Liver (tissue), 8 donors: ENCODE measurements at regions not wholly inside any gene's neighbourhood (a gene's known extent, or its start where the extent isn't known, plus 50 kb on each side); places are given as distances from the start of the nearest gene placed in this dataset.

Source experiments
- DNase-seq: peaks from one replicate; pipeline ENCODE4 v3.0.0-alpha.2; 2017; ENCODE audit warnings: low spot score
- H3K27ac ChIP-seq, 2 donors: one replicate each; pipeline ENCODE4 v1.7.0; 2013; ENCODE audit warnings: inconsistent platforms in 2 of 2, low read length in 2 of 2, control low read depth in 1 of 2, low read depth in 1 of 2, mild to moderate bottlenecking in 1 of 2
- H3K27me3 ChIP-seq, 4 donors: one replicate each; pipeline versions ENCODE4 v1.6.1 to v1.7.0; 2013; ENCODE audit warnings: low read length in 3 of 4, inconsistent platforms in 1 of 4, mild to moderate bottlenecking in 1 of 4, moderate library complexity in 1 of 4; ENCODE audit not compliant: control insufficient read depth in 4 of 4, insufficient read depth in 4 of 4
- H3K36me3 ChIP-seq, 4 donors: one replicate each; pipeline versions ENCODE4 v1.6.1 to v1.7.0; 2013; ENCODE audit warnings: low read length in 3 of 4, mild to moderate bottlenecking in 3 of 4, low read depth in 1 of 4, moderate library complexity in 1 of 4; ENCODE audit not compliant: control insufficient read depth in 4 of 4, insufficient read depth in 3 of 4
- H3K4me1 ChIP-seq, 4 donors: one replicate each; pipeline versions ENCODE4 v1.6.1 to v1.7.0; 2013; ENCODE audit warnings: low read length in 3 of 4, mild to moderate bottlenecking in 3 of 4, moderate library complexity in 1 of 4; ENCODE audit not compliant: control insufficient read depth in 4 of 4, insufficient read depth in 4 of 4
- H3K4me3 ChIP-seq, 3 donors: one replicate each; pipeline versions ENCODE4 v1.6.1 to v1.7.0; 2013; ENCODE audit warnings: low read length in 3 of 3, control low read depth in 1 of 3, low read depth in 1 of 3, mild to moderate bottlenecking in 1 of 3
- H3K9ac ChIP-seq, 2 donors: one replicate each; pipeline ENCODE4 v1.7.0; 2013; ENCODE audit warnings: low read length in 2 of 2, mild to moderate bottlenecking in 2 of 2, moderate library complexity in 2 of 2, control low read depth in 1 of 2, low read depth in 1 of 2
- H3K9me3 ChIP-seq, 4 donors: one replicate each; pipeline versions ENCODE4 v1.6.1 to v1.7.0; 2013; ENCODE audit warnings: low read length in 3 of 4; ENCODE audit not compliant: control insufficient read depth in 4 of 4
- ATF3 ChIP-seq: IDR thresholded peaks from 2 replicates; pipeline ENCODE4 v1.6.1; 2016; ENCODE audit warnings: antibody characterized with exemption
- CTCF ChIP-seq: fragments of 150-350 bp; IDR thresholded peaks from 2 replicates; pipeline ENCODE4 v1.5.1; 2017; ENCODE audit warnings: improper control_type of control experiment, low read depth, low read length; ENCODE audit not compliant: missing input control
- EGR1 ChIP-seq, 2 donors: IDR thresholded peaks; 2 replicates each; pipeline ENCODE4 v1.6.1; 2016 to 2018; ENCODE audit warnings: antibody characterized with exemption in 2 of 2, low read depth in 2 of 2
- FOXA1 ChIP-seq: IDR thresholded peaks from 2 replicates; pipeline ENCODE4 v1.6.1; 2016; ENCODE audit warnings: antibody characterized with exemption
- FOXA2 ChIP-seq: IDR thresholded peaks from 2 replicates; pipeline ENCODE4 v1.6.1; 2016; ENCODE audit warnings: antibody characterized with exemption
- GABPA ChIP-seq, 2 donors: IDR thresholded peaks in 1 of 2; conservative IDR thresholded peaks in 1 of 2; 2 replicates each; pipeline ENCODE4 v1.6.1; 2016; ENCODE audit warnings: antibody characterized with exemption in 2 of 2, mild to moderate bottlenecking in 1 of 2, moderate library complexity in 1 of 2
- HNF4A ChIP-seq, 2 donors: conservative IDR thresholded peaks; 2 replicates each; pipeline ENCODE4 v1.6.1; 2016; ENCODE audit warnings: antibody characterized with exemption in 2 of 2, mild to moderate bottlenecking in 2 of 2
- HNF4G ChIP-seq: IDR thresholded peaks from 2 replicates; pipeline ENCODE4 v1.6.1; 2016; ENCODE audit warnings: antibody characterized with exemption
- JUND ChIP-seq, 2 donors: IDR thresholded peaks; 2 replicates each; pipeline ENCODE4 v1.6.1; 2016; ENCODE audit warnings: antibody characterized with exemption in 2 of 2
- NR2F2 ChIP-seq: IDR thresholded peaks from 2 replicates; pipeline ENCODE4 v1.6.1; 2016; ENCODE audit warnings: antibody characterized with exemption
- RAD21 ChIP-seq, 2 donors: IDR thresholded peaks; 2 replicates each; pipeline ENCODE4 v1.6.1; 2016; ENCODE audit warnings: antibody characterized with exemption in 2 of 2, mild to moderate bottlenecking in 2 of 2
- RXRA ChIP-seq, 2 donors: IDR thresholded peaks; 2 replicates each; pipeline ENCODE4 v1.6.1; 2017 to 2018; ENCODE audit warnings: antibody characterized with exemption in 2 of 2, mild to moderate bottlenecking in 1 of 2
- SP1 ChIP-seq: IDR thresholded peaks from 2 replicates; pipeline ENCODE4 v1.6.1; 2018; ENCODE audit warnings: antibody characterized with exemption, mild to moderate bottlenecking
- TAF1 ChIP-seq: conservative IDR thresholded peaks from 2 replicates; pipeline ENCODE4 v1.6.1; 2016; ENCODE audit warnings: antibody characterized with exemption, mild to moderate bottlenecking
- YY1 ChIP-seq: IDR thresholded peaks from 2 replicates; pipeline ENCODE4 v1.6.1; 2016; ENCODE audit warnings: antibody characterized with exemption, mild to moderate bottlenecking
- ZBTB33 ChIP-seq: IDR thresholded peaks from 2 replicates; pipeline ENCODE4 v1.6.1; 2016; ENCODE audit warnings: antibody characterized with exemption
- WGBS: extraction: QIAGEN DNeasy Blood & Tissue Kit; methylation state at CpG from one replicate; pipeline ENCODE4 v1.1.7; 2013; 5-methylcytosine and 5-hydroxymethylcytosine counted together
- TF ChIP-seq, protein P1 (sequence below): IDR thresholded peaks from 2 replicates; pipeline ENCODE4 v1.6.1; 2016; ENCODE audit warnings: antibody characterized with exemption
- TF ChIP-seq, protein P2 (sequence below): IDR thresholded peaks from 2 replicates; pipeline ENCODE4 v1.6.1; 2016; ENCODE audit warnings: antibody characterized with exemption, mild to moderate bottlenecking
- donor health status: healthy.
- donor health status: healthy.
- donor health status: healthy.
- donor health status: healthy.
- donor health status: healthy.

DNA sequence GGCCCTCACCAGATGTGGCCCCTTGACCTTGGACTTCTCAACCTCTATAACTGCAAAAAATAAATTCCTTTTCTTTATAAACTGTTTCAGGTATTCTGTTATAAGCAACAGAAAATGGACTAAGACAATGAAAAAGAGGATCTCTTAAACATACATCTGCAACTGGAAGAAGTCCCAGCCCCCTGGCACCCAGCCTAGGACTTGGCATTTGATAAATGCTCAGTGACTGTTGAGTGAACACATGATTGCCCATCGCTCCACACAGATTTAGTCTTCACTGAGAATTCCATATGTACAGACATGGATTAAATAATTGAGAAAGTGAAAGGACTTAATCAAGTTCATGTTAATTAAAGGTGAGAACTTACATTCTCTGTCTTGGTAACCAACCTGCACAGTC lies 344.9 kb upstream of the RUNX1 start (continued):
- TF ChIP-seq ATF3 (no peak), FOXA2 (no peak), RXRA (IDR thresholded peaks at IDR 0.05) (no peak), HNF4G (no peak), EGR1 (IDR thresholded peaks at IDR 0.05; ENCODE audit: low read depth in 2 of 2) (no peak)

DNA sequence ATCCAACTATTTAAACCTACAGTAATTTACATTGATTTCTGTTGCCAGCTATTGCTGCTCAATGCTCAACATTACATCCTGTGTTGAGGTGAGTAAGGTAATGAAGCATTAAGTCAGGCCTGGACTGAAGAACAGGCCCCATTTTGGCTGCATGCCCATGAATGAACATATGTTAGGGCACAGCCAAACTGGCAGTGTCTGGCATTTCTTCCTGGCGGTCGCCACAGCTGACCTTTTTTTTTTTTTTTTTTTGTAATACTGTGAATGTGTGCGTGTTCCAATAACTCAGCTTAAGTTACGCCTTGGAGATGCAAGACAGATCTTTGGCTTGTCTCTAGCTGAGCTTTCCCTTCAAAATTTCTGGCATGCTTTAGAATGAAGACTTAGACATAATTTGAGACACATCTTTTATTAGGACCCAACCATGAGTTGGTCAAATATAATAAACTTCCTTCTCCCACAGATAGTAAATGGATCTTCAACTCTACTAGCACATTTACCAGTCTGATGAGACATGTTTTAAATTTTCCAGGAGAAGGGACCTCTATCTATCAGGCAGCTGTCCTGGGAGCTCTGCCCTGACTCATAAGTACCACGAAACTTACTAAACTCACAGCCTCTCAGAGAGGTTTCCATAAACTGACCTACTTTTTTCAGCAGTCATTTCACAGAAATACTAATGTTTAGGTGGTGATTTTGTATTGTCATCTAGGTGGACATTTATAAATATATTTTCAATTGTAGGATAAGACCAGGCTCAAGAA lies 341.1 kb upstream of the RUNX1 start:
- TF ChIP-seq ATF3: no peak
- TF ChIP-seq, protein P1, sequence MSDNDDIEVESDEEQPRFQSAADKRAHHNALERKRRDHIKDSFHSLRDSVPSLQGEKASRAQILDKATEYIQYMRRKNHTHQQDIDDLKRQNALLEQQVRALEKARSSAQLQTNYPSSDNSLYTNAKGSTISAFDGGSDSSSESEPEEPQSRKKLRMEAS: no peak
- TF ChIP-seq RXRA (IDR thresholded peaks at IDR 0.05): no peak
- TF ChIP-seq, protein P2, sequence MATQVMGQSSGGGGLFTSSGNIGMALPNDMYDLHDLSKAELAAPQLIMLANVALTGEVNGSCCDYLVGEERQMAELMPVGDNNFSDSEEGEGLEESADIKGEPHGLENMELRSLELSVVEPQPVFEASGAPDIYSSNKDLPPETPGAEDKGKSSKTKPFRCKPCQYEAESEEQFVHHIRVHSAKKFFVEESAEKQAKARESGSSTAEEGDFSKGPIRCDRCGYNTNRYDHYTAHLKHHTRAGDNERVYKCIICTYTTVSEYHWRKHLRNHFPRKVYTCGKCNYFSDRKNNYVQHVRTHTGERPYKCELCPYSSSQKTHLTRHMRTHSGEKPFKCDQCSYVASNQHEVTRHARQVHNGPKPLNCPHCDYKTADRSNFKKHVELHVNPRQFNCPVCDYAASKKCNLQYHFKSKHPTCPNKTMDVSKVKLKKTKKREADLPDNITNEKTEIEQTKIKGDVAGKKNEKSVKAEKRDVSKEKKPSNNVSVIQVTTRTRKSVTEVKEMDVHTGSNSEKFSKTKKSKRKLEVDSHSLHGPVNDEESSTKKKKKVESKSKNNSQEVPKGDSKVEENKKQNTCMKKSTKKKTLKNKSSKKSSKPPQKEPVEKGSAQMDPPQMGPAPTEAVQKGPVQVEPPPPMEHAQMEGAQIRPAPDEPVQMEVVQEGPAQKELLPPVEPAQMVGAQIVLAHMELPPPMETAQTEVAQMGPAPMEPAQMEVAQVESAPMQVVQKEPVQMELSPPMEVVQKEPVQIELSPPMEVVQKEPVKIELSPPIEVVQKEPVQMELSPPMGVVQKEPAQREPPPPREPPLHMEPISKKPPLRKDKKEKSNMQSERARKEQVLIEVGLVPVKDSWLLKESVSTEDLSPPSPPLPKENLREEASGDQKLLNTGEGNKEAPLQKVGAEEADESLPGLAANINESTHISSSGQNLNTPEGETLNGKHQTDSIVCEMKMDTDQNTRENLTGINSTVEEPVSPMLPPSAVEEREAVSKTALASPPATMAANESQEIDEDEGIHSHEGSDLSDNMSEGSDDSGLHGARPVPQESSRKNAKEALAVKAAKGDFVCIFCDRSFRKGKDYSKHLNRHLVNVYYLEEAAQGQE: no peak
- no peak for TF ChIP-seq YY1
- TF ChIP-seq HNF4G: no peak
- TF ChIP-seq ZBTB33: no peak
- TF ChIP-seq JUND (IDR thresholded peaks at IDR 0.05): no peak
- TF ChIP-seq FOXA2: no peak
- no peak for TF ChIP-seq RAD21 (IDR thresholded peaks at IDR 0.05)
- TF ChIP-seq CTCF: no peak
- TF ChIP-seq SP1: no peak
- TF ChIP-seq EGR1 (IDR thresholded peaks at IDR 0.05; ENCODE audit: low read depth in 2 of 2): no peak
- no peak for TF ChIP-seq NR2F2
- TF ChIP-seq HNF4A (conservative IDR thresholded peaks at IDR 0.05): no peak
- no peak for TF ChIP-seq FOXA1
- no peak for TF ChIP-seq TAF1
- TF ChIP-seq GABPA (IDR thresholded peaks at IDR 0.05 in 1 of 2, conservative IDR thresholded peaks at IDR 0.05 in 1 of 2): no peak
- DNase-seq: no peak
- H3K36me3 ChIP-seq: no peaks in the 10 kb centered on the region
- H3K4me1 ChIP-seq: no peaks in the 10 kb centered on the region
- H3K4me3 ChIP-seq: no peak overlapping the region
- H3K9me3 ChIP-seq: no peaks in the 10 kb centered on the region
- H3K27ac ChIP-seq: no peak overlapping the region
- H3K27me3 ChIP-seq: peaks cover 0 to 2% (median 0%) of the 10 kb centered on the region in 4 donors
- no peak overlapping the region for H3K9ac ChIP-seq
- WGBS: 96% methylated on average over 5 of the region's 5 CpGs
